ENCODE measurements at regions not wholly inside any gene's neighbourhood (a gene's known extent, or its start where the extent isn't known, plus 50 kb on each side); places are given as distances from the start of the nearest gene placed in this dataset.

DNA sequence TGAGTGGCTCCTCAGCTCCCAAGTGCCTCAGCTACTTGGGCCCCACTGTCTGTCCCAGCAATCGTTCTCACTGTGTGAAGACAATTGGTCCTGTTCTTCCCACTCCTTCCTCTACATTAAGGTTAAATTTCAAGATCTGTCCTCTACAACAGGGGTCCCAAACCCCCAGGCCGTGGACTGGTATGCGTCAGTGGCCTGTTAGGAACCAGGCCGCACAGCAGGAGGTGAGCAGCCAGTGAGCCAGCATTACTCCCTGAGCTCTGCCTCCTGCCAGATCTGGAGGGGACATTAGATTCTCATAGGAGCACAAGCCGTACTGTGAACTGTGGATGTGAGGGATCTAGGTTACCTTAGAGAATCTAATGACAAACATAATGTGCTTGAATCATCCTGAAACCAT is 376.9 kb upstream of the FZD8 start:
- TF ChIP-seq ZNF274 (IDR thresholded peaks at IDR 0.05; ENCODE audit: low read depth, low read length) (no peak), YY1 (IDR thresholded peaks at IDR 0.05; ENCODE audit: insufficient read depth, insufficient read length) (no peak)

All from NT2/D1 (cell line).